Activated T-helper 1 cell treated with Interleukin-2 at 50 U/mL for 16 hours (primary cell): ENCODE measurements at regions not wholly inside any gene's neighbourhood (a gene's known extent, or its start where the extent isn't known, plus 50 kb on each side); places are given as distances from the start of the nearest gene placed in this dataset.
A peak's percentile ranks its signal among the peaks of the same experiment; 100 is the strongest.
"Not testable (repeated sequence)": the region's sequence is repeated elsewhere in the genome, so short reads cannot be mapped to it uniquely, and the experiment has no call there.

Experiments used
- DNase-seq: peaks from one replicate; pipeline ENCODE4 v3.0.0-alpha.2; 2020; ENCODE audit warnings: low read depth

DNA sequence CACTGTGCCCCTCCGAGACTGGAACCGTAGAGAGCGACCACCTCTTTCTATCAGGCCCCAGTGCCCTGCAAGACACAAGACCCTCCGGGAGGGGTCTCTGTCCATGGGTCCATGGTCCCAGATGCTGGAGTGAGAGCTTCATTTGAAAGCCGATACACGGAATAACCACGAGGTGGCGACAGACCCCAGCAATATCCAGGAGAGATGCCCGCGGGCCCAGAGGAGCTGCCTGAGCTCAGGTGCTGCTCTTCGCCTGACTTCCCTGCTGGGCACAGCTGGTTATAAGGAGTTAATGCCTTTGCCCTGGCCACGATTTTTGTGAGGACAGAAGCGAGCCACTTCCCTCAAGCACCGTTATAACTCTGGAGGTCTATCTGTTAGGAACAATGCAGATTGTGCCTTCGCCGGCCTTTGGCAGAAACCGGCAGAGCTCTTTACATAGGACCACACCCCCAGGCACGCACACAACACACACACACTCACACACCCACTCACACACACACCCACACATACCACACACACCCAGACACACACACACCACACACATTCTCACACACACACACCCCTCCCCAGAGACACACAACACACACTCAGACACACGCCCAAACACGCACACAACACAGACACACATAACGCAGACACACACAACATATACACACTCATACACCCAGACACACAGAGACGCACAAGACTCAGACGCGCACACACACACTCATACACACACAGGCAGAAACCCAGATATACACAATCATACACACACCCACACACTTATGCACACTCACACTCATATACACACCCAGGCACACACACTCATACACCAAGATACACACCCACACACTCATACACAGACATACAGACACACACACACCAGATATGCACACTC, 436.4 kb downstream of the SOX9 start:
- peak; percentile 9 for DNase-seq

DNA sequence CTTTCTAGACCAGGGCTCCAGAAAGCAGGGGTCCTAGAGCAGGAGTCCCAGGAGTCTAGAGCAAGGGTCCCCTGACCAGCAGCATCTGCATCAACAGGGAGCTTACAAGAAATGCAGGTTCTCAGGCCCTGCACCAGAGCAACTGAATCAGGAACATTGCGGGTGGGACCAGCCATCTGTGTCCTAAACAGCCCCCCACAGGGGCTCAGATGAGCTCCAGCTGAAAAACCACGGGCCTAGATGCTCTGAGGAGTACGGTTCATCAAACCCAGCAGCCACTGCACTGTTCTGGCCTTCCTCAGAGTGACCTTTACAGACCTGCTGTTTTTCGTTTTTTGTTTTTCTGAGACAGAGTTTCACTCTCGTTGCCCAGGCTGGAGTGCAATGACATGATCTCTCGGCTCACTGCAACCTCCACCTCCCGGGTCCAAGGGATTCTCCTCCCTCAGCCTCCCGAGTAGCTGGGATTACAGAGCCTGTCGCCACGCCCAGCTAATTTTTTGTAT, 438.2 kb downstream of the SOX9 start:
- no peak for DNase-seq

DNA sequence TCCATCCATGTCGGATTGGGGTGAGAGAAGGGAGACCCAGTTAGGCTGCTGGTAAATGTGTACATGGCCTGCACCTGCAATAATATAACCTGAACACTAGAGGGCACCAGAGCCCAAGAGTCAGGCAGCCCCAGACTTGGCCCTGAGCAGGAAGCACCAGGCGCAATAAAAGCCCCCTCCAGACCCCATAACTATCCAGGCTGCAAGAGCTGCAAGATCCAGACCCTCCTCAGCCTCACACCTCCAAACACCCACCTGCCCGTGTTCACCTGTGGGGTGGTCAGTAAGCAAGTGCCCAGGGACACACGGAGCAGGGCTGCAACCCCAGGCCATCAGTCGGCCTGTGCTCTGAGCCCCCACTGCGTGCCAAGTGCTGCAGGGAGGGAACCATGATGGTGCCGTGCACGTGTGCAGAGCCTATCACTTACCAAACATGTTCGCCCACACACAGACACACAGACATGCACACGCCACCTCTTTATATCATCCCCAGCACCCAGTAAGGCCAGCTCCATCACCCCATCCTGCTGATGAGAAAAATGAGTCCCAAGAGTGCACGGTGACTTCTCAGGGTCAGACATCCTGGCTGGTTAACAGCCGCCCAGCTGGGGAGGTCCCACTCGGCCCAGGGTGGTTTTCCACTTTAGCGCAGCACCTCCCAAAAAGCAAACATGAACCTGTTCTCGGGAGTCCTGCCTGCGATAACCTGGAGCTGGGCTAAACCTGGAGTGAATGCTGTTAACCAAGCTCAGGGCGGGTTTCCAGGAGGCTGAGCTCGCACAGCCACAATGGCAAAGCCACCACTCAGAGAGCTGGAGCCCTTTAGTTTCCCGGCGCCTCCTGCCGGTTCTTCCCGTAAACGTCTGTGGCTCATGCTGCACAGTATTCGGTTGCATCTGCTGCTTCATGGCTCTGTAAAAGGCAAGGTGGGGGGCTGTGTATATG, 439.8 kb downstream of the SOX9 start:
- DNase-seq, result peak; percentile 9

DNA sequence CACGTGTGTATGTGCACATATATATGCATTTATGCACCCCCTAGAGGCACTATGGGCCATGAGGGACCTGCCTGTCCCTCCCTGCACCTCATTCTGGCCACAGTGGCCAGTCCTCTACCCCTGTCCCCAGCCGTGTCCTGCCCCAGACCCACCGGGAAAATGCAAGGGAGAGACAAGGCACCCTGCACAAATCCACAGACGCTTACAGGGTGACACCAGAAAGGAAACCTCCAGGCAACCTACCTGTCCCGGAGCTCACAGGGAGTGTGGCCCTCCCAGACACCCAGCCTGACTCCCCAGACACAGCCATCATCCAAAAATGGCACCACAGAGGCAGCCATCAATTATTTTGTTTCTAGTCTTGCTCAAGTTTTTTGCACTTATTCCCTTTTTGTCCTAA, 440.4 kb downstream of the SOX9 start:
- DNase-seq, result no peak

DNA sequence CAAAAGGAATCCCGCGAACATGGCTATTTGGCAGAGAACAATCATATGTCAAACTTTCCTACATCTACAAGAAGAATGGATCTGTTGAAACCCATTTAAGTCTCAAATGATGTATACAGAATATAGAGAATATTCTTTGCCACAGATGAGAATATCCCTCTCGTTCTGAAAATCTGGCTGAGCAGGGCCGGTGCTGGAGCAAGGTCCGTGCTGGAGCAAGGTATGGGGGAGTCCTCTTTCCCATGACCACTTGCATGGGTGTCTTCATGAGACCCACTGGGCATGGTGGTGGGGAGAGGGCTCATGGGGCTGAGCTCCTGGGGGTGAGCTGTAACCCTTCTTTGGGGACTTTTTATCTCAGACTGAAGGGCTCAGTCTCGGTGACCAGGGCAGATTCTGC, 440.9 kb downstream of the SOX9 start:
- DNase-seq, result no peak

DNA sequence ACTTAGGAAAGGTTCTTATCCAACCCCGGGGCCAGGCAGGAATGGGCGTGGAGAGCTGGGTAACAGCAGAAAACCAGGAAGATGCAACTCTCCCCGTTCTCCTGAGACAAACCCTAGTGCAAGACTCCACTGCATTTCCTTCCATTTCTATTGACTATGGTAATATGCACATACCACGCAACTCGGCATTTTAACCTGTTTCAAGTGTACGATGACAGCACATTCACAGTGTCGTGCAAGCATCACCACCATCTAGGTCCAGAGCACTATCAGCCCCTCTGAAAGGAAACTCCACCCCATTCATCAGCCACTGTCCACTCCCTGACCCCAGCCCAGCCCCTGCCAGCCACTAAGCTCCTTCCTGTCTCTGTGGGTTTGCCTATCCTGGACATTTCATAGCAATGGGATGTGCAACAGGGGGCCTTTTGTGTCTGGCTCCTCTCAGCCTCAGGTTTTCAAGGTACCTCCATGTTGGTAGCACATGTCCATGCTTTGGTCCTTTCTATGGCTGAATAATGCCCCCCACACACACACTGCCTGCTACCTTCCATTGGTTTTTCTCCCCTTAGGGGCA, 441.9 kb downstream of the SOX9 start:
- no peak for DNase-seq

DNA sequence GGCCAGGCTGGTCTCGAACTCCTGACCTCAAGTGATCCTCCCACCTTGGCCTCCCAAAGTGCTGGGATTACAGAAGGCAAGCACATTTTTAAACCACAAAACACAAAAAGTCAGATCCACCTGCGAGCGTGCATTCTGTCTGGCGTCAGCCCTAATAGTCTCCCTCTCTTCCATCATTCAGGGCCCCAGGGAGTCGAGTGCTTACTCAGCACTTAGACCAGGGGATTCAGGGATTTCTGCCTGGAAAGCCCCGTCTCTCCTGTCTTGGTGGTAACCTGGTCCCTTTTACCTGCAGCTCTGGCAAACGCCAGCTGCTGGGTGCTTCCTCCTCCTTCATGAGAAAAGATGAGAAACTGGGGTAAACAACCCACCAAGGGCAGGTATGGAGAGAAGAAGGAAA, 443.1 kb downstream of the SOX9 start:
- DNase-seq, result no peak

DNA sequence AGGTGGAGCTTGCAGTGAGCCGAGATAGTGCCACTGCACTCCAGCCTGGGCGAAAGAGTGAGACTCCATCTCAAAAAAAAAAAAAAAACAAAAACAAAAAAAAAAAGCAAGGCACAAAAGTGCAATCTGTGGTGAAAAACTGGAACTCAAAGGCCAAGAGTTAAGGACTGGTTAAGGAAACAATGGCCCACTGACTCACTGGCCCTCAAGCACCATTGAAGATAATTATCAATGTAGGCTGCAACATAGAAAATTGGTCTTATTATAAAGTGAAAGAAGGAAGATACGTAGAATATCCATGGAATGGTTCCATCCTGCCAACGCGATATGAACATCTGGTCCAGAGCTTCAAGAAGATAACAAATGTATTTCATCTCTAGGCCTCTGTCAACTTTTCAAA, 444.2 kb downstream of the SOX9 start:
- DNase-seq, result no peak

DNA sequence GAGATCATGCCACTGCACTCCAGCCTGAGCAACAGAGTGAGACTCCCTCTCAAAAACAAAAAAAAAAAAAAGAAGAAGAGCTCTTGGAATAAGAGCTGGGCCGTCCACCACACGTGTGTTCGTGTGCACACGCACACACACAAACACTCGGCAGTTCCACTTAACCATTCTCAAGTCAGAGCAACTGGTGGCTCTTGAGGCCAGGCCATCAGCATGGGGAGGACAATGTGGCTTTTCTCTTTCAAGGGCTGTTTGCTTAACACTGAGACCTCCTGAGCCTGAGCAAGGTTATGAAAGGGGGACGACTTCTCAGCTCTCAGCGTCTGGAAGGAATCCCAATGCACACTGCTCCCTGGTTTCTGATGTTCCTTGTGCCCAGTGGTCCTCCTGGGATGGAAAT, 444.9 kb downstream of the SOX9 start:
- DNase-seq, result no peak

DNA sequence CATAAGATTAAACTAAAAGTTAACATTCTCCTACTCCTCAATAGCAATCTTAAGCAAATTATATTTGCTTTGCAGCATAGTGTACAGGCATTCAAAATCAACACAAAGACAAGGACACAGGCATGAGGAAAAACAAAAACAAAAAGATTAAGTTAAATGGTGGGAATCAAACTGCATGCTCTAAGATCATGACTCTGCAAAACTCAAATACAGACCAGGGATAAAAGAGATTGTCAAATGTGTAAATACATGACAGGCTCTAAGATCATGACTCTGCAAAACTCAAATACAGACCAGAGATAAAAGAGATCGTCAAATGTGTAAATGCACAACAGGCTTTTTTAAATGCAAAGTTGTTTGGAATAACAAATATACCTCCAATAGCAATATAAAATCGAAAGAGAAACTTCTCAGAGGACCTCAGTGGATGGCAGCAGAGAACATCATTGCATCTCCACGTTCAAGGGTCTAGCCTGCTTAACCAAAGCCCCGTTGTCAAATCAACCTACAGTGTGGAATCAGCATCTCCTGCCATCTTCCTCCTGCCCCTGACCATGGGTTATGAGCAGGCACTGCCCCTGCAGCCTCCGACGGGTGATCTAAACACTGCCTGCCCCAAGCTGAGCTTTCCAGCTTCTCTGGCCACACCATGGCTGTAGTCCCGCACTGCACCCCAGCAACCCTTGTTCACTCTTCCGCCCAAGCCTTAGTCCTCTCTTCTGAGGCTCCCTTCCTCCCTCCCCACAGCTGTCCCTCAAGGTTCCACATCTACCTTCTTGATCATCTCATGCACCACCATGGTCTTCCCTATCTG, 446.1 kb downstream of the SOX9 start:
- DNase-seq, result no peak

DNA sequence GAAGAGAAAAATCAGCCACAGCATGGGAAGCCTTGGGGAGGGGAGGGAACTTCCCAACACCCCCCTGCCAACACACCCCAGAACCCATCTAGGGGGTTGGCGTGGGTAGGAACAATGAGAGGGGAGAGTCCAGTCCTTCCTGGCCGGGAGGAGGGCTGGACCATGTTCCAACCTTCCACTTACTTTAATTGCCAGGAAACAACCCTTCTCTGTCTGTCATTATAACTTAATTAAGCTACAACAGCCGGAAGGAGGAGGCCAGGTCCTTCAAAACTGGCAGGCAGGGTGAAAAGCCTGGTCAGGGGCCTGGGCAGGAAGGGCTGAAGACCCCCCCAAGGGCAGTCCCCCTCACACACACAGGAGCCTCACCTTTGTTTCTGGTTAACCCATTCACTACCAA, 447.0 kb downstream of the SOX9 start:
- DNase-seq, result no peak

DNA sequence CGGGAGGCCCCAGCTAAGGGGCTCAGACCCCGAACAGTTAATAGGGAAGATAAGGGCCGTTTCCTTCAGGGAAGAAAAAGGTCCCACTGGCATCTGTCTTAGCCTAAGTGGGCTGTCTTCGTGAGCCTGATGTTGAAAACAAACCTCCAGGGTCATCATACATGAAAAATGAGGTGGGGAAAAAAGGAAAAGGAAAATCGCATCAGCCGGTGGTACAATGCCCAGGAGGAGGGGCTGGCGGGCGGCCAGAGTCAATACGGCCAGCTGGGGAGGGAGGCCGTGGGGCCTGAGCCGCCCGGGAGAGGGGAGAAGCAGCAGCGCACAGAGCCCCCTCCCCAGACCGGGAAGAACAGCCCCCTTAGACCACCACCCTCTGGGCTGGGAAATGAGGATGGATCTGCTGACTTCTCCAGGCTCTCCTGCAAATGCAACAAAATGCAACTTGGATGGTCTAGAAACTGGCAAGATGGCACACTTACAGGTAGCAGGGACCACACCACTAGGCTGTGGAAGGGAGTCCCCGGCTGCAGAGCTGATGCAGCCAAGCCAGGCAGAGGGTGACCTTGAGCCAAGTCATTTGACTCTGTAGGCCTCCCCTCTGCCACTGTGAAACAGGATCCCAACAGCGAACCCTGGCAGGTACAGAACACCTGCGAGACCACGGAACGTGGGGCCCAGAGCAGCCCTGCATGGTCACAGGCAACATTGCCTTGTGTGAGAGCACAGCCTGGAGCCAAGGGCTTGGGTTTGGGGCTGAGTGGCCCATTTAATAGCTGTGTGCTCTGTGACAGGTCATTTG, 448.5 kb downstream of the SOX9 start:
- no peak for DNase-seq

DNA sequence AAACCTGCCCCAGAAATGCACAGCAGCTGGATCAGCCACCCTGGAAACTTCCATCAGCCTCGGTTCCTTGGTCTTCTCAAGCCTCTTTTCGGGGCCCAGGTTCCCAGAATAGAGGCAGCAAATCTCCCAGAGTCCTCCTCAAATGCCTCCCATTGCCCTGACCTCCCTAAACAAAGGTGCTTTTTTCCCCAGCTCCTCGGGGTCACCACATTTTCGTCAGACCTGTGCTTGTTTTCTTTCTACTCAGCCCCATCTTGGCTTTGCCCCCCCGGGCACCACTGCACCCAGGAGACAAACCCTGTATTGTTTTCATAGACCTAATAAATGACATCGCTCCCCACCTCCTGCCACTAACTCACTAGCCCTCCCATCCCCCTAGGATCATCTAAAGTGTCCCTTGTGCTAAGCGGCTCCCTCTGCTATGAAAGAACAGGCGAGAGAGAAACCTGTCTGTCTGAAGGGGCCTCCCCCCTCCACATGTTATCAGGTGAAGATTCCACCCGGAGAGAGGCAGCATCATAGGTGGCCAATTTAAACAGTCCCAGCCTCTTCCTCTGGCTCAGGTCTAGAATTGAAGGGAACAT, 451.1 kb downstream of the SOX9 start:
- no peak for DNase-seq

DNA sequence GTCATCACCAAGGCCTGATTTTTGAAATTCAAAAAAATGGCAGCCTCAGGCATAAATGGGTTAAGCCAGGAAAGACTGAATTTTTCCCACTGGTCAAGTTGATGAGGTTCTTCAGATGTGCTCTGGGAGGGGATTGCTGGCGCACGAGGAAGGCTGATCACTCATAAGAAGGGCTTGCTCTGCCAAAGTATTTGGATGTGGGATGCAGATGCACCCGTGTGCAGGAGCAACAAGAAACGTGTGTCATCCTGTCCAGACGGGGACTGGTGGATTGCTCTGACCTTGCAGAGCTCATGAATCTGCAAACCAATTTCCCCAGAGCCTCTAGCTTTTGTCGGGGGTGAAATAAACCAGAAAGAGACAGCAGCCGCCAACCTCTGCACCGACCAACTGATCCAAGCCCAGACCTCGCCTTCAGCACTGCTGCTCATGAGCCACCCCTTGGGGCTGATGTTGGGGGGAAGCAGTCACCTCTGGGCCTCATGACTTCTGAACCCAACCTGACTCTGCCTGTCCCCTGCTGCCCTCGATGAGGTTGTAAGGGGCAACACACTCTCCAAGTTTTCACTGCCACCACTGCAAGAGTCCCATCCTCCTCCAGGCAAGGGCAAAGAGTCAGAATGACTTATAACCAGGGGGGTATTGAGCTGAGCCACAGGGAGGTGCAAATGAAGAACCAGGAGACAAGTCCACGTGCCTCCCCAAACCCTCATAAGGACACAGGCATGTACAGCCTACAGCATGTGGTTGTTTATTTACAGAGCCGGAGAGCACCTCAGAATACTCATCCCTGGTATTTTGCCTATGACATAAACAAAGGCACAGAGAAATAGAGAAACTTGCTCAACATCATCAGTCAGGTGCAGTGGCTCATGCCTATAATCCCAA, 452.0 kb downstream of the SOX9 start:
- no peak for DNase-seq

DNA sequence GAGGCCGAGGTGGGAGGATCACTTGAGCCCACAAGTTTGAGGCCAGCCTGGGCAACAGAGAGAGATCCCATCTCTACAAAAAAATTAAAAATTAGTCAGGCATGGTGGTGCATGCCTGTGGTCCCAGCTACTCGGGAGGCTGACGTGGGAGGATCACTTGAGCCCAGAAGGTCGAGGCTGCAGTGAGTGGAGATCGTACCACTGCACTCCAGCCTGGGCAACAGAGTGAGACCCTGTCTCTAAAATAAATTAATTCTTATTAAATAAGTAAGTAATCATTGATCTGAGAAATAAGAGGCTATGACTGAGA, 452.6 kb downstream of the SOX9 start:
- not testable (repeated sequence) for DNase-seq

DNA sequence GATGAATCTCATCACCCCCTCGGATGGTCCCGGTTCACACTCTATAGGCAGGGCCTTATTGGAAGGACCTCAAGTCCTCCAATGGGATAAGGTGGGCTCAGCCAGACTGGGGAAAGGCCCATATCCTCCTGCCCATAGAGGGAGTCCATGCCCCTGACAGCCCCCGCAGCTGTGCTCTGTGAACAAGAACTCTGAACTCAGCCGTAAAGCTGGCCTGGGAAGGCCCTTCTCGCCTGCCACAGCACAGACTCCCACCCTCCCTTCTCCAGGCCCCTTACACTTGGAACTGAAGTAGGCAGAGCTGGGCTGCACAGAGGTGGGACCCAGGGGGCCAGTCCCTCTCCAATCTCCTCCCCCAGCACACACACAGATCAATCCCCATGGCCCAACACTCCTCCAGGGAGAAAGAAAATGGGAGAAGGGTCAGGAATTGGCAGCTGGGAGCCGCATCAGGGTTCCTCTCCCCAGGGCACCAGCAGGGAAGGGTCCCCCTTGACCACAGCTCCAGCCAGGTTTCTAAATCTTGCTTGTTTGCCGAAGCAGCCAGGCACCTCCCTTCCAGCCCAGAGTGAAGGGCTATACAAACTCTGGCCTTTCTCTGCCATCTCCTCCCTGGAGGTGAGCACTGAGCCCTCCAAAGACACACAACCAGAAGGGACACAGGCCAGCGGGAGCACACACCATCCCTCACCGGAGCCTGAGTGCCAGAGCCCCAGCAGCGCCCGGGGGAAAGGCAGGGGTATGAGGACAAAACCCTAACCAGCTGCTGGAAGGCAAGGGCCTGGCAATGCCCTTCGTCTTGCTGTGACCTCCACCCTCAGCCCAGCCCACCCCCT, 454.1 kb downstream of the SOX9 start:
- DNase-seq, result no peak

DNA sequence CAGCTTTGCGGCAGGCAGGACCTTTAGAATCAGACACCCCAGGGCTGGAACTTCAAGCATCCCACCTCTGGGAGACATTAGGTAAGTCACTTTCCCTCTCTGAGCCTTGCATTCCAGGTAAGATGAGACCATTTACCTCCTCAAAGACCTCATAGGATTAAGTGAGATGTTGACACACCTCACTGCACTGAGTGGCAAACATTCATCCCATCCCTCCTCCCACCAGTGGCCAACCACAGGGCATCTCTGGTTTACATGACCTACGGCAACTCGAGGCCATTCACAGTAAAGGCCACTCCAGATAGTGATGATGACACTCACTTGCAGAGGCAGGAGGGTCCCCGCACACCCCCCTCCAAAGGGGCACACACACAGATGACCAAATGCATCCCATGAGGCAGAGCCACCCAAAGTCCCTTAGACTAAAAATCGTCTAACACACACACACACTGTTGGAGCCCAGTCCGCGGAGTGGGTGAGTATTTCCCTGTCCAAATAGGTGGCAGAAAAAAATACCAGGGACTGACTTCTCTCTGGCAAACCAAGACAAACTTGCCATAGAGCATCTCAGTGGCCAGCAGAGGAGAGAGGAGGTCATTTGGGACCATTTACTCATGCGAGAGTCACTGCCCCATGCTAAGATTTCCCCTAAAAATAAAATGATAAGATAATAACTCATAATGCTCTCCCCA, 454.9 kb downstream of the SOX9 start:
- no peak for DNase-seq

DNA sequence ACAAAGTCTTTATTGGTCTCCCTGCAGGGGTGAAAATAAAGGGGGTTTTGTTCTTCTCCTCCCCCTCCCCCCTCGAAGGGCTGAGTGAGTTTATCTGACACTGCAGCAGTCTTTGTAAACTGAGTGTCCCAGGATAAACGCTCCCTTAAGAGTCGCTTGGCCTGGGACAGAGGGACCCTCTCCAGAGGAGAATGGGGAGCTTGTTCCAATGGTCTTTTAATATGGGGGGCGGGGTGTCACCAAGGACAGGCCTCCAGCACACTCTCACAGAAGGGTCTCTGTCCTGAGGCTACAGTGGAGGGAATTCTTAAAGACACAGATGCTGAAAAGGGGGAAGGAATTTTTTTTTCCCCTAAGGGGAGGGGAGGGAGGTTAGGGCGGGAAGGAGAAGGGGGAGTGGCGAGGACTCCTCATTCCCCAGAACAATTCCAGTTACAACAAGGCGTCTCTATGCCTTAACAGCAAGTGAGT, 455.5 kb downstream of the SOX9 start:
- DNase-seq, result no peak
